AG04450 (cell line): ENCODE measurements at regions not wholly inside any gene's neighbourhood (a gene's known extent, or its start where the extent isn't known, plus 50 kb on each side); places are given as distances from the start of the nearest gene placed in this dataset.

Experiments
- CTCF ChIA-PET: fragments of 300-600, 350-600 bp; formaldehyde crosslinking; extraction: SDS; loops from one replicate; lab custom pipeline; 2022; ENCODE audit warnings: antibody characterized with exemption, inconsistent platforms; lab: Charles Lee
- POLR2A ChIA-PET: fragments of 350-600 bp; formaldehyde crosslinking; extraction: SDS; loops from one replicate; lab custom pipeline; 2021; ENCODE audit warnings: antibody characterized with exemption, inconsistent platforms; lab: Yijun Ruan, JAX
- DNase-seq: peaks from one replicate; pipeline ENCODE4 v3.0.0-alpha.2; 2011; ENCODE audit warnings: low read depth, low spot score
- H3K27ac ChIP-seq: one replicate; pipeline ENCODE4 v1.5.1; 2012; ENCODE audit warnings: low read depth, low read length, control low read depth
- H3K27me3 ChIP-seq: one replicate; pipeline ENCODE4 v1.6.0; 2012; ENCODE audit warnings: low read length; ENCODE audit not compliant: control insufficient read depth, insufficient read depth
- H3K4me3 ChIP-seq: 2 replicates; pipeline ENCODE4 v1.5.1; 2011; ENCODE audit warnings: mild to moderate bottlenecking, low read depth, low read length, control low read depth
- H3K9me3 ChIP-seq: 2 replicates; pipeline ENCODE4 v1.5.1; 2012; ENCODE audit warnings: low read length; ENCODE audit not compliant: control insufficient read depth, insufficient read depth
- TF ChIP-seq, protein P1 (sequence below): IDR thresholded peaks from 2 replicates; pipeline ENCODE4 v1.5.1; 2011; ENCODE audit warnings: low read depth, low read length, control low read depth, inconsistent platforms

DNA sequence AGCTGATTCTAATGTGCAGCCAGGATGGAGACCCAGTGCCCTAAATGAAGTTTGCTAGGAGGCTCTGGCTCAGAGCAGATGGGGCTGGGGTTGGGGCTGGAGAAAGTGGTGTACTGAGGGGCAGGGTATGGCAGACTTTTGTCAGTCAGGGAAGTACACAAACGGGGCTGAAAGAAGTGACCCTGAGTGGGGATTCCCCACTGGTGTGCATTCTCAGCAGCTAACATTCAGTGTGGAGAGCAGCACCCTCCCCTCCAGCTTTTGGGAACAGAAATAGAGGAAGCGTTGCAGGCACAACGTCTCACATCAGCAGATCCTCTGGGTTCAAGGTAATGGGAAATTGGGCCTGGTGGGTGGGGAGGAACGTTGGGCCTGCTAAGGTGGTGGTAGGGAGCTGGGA, 89.1 kb upstream of the GCFC2 start:
- Histone ChIP-seq H3K27me3 (no peaks in the 10 kb centered on the region), H3K4me3 (no peak overlapping the region), H3K9me3 (no peaks in the 10 kb centered on the region), H3K27ac (no peak overlapping the region)
- ChIA-PET CTCF (no interaction called here), POLR2A (no interaction called here)
- no peak for DNase-seq
- TF ChIP-seq, protein P1, sequence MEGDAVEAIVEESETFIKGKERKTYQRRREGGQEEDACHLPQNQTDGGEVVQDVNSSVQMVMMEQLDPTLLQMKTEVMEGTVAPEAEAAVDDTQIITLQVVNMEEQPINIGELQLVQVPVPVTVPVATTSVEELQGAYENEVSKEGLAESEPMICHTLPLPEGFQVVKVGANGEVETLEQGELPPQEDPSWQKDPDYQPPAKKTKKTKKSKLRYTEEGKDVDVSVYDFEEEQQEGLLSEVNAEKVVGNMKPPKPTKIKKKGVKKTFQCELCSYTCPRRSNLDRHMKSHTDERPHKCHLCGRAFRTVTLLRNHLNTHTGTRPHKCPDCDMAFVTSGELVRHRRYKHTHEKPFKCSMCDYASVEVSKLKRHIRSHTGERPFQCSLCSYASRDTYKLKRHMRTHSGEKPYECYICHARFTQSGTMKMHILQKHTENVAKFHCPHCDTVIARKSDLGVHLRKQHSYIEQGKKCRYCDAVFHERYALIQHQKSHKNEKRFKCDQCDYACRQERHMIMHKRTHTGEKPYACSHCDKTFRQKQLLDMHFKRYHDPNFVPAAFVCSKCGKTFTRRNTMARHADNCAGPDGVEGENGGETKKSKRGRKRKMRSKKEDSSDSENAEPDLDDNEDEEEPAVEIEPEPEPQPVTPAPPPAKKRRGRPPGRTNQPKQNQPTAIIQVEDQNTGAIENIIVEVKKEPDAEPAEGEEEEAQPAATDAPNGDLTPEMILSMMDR, result no peak

- CTCF ChIA-PET, result no interaction called here
- no peaks in the 10 kb centered on the region for H3K27me3 ChIP-seq
- no peak for DNase-seq
- H3K27ac ChIP-seq, result no peak overlapping the region
- no peak overlapping the region for H3K4me3 ChIP-seq
- H3K9me3 ChIP-seq, result no peaks in the 10 kb centered on the region
- TF ChIP-seq, protein P1, result no peak
- POLR2A ChIA-PET, result no interaction called here
These were observed 87.9 kb upstream of the GCFC2 start for GRCh38 chr2:75798569-75798968.

GRCh38 chr2:75792996-75793395, 82.3 kb upstream of the GCFC2 start:
- Histone ChIP-seq H3K4me3 (no peak overlapping the region), H3K27ac (no peak overlapping the region), H3K9me3 (no peaks in the 10 kb centered on the region), H3K27me3 (no peaks in the 10 kb centered on the region)
- POLR2A ChIA-PET, result no interaction called here
- CTCF ChIA-PET, result no interaction called here
- TF ChIP-seq, protein P1, result no peak
- DNase-seq, result no peak

DNA sequence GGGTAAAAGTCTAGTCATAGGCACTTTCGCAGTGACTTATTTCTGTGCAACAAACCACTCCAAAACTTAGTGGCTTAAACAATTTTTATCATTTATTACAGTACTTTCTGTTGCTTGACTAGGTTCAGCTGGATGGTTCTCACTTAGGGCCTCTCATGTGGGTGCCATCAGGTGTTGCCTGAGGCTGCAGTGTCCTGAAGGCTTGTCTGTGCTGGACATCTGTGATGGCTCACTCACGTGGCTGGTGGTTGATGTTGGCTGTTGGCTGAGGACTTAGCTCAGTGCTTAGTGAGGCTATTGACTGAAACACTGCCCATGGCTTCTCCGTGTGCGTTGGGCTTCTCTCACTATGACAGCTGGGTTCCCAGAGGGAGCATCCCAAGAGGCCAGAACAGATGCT, 81.4 kb upstream of the GCFC2 start:
- POLR2A ChIA-PET, result no interaction called here
- CTCF ChIA-PET, result interaction anchor here (0.5 kb wide), 1 partner anchor 807 kb away, joined by 5 read pairs; no protein-coding TSS in a partner anchor
- Histone ChIP-seq H3K4me3 (no peak overlapping the region), H3K27ac (no peak overlapping the region), H3K27me3 (no peaks in the 10 kb centered on the region), H3K9me3 (no peaks in the 10 kb centered on the region)
- TF ChIP-seq, protein P1, result no peak
- no peak for DNase-seq

GRCh38 chr2:75790814-75791467, 80.2 kb upstream of the GCFC2 start:
- Histone ChIP-seq H3K27me3 (no peaks in the 10 kb centered on the region), H3K4me3 (no peak overlapping the region), H3K27ac (no peak overlapping the region), H3K9me3 (no peaks in the 10 kb centered on the region)
- POLR2A ChIA-PET, result no interaction called here
- CTCF ChIA-PET, result no interaction called here
- no peak for DNase-seq
- TF ChIP-seq, protein P1, result no peak
